ENCODE measurements at regions not wholly inside any gene's neighbourhood (a gene's known extent, or its start where the extent isn't known, plus 50 kb on each side); places are given as distances from the start of the nearest gene placed in this dataset.

GRCh38 chr4:20552004-20552403 is 148.3 kb upstream of the PACRGL start:
- Histone ChIP-seq H2AFZ (ENCODE audit: low read depth, low read length) (no peak overlapping the region), H3K36me3 (ENCODE audit: control insufficient read depth in 2 of 2, extremely low read depth in 1 of 2, insufficient read depth in 2 of 2, low read length in 2 of 2) (no peaks in the 10 kb centered on the region), H3K4me1 (ENCODE audit: control insufficient read depth, extremely low read depth, insufficient read depth, low read length) (no peaks in the 10 kb centered on the region), H3K4me3 (replicated peaks in 1 of 3; ENCODE audit: insufficient read depth in 1 of 3, low read depth in 1 of 3, low read length in 3 of 3) (no peak overlapping the region), H3K27ac (ENCODE audit: insufficient read depth, low read depth, low read length) (no peak overlapping the region), H3K27me3 (ENCODE audit: control insufficient read depth in 2 of 2, insufficient read depth in 2 of 2, low read length in 2 of 2) (no peaks in the 10 kb centered on the region), H3K4me2 (ENCODE audit: insufficient read depth, low read length) (no peak overlapping the region), H4K20me1 (replicated peaks; ENCODE audit: control insufficient read depth, extremely low read depth, insufficient read depth, low read length) (no peaks in the 10 kb centered on the region), H3K9me3 (replicated peaks; ENCODE audit: control insufficient read depth, insufficient read depth, low read length) (no peaks in the 10 kb centered on the region), H3K9ac (replicated peaks; ENCODE audit: extremely low read depth, insufficient read depth, low read length) (no peak overlapping the region), H3K79me2 (ENCODE audit: control insufficient read depth, insufficient read depth, low read length) (no peaks in the 10 kb centered on the region), H3K9me1 (replicated peaks; ENCODE audit: control insufficient read depth, extremely low read depth, insufficient read depth, low read length) (no peaks in the 10 kb centered on the region)
- TF ChIP-seq FOS (IDR thresholded peaks at IDR 0.05; ENCODE audit: borderline replicate concordance, insufficient read depth, low read length) (no peak), MAX (IDR thresholded peaks at IDR 0.05; ENCODE audit: insufficient read depth, insufficient read length) (no peak), MYC (IDR thresholded peaks at IDR 0.05; ENCODE audit: low read depth, low read length) (no peak), GATA2 (IDR thresholded peaks at IDR 0.05; ENCODE audit: insufficient read depth, insufficient read length, low read depth, low read length) (no peak), POLR2AphosphoS5 (IDR thresholded peaks at IDR 0.05; ENCODE audit: insufficient read depth, low read depth, low read length) (no peak), EZH2 (IDR thresholded peaks at IDR 0.05; ENCODE audit: borderline replicate concordance, low read depth, low read length, severe bottlenecking) (no peak), JUN (IDR thresholded peaks at IDR 0.05; ENCODE audit: borderline replicate concordance, insufficient read depth, insufficient read length, low read depth) (no peak), CTCF (IDR thresholded peaks at IDR 0.05; ENCODE audit: extremely low read depth in 1 of 2, insufficient read depth in 1 of 2, low read depth in 1 of 2, low read length in 2 of 2) (no peak), POLR2A (IDR thresholded peaks at IDR 0.05; ENCODE audit: low read depth, low read length) (no peak)
- CTCF ChIA-PET = interaction anchor here (1.6 to 1.9 kb wide), 2 partner anchors 130 to 133 kb away, joined by 4 to 9 read pairs; no protein-coding TSS in a partner anchor
- DNase-seq (ENCODE audit: low read depth, low spot score) (no peak), FAIRE-seq (no peak)
- BruUV-seq (replicated peaks) = no TSS peak
- intact Hi-C loops (cut with micrococcal nuclease) = no loop called here
- POLR2A ChIA-PET = no interaction called here
- dilution Hi-C loops (cut with MboI; ENCODE audit: extremely low pct_ligation_motif_present, low sequenced_read_pairs) = no loop called here

All from endothelial cell of umbilical vein (primary cell).